ENCODE measurements at regions not wholly inside any gene's neighbourhood (a gene's known extent, or its start where the extent isn't known, plus 50 kb on each side); places are given as distances from the start of the nearest gene placed in this dataset.

GRCh38 chr1:39142401-39143060, 62.0 kb upstream of the MACF1 start:
- TF ChIP-seq CTCF (IDR thresholded peaks at IDR 0.05; ENCODE audit: low read depth, low read length) (no peak), EZH2phosphoT487 (IDR thresholded peaks at IDR 0.05; ENCODE audit: low read depth) (no peak)
